ENCODE measurements at regions not wholly inside any gene's neighbourhood (a gene's known extent, or its start where the extent isn't known, plus 50 kb on each side); places are given as distances from the start of the nearest gene placed in this dataset.
"Not testable (repeated sequence)": the region's sequence is repeated elsewhere in the genome, so short reads cannot be mapped to it uniquely, and the experiment has no call there.

DNA sequence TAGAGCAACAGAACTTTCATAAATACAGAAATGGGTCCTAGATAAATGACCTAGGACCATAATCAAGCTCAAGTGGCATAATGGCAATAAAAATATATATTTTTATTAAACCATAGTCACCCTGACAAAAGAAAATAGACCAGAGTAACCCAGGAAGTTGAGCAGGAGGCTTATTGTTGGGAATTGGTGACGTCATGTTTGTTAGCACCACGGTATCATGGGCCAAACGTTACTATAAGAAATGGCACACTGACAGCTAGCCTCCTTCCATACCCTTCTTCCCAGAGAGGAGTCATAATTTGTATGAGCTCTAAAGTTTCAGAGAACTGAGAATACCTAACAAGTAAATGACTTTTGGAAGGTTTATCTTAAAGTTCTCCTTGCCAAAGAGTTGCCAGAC lies 1698.2 kb downstream of the REEP3 start:
- no peak for DNase-seq

DNA sequence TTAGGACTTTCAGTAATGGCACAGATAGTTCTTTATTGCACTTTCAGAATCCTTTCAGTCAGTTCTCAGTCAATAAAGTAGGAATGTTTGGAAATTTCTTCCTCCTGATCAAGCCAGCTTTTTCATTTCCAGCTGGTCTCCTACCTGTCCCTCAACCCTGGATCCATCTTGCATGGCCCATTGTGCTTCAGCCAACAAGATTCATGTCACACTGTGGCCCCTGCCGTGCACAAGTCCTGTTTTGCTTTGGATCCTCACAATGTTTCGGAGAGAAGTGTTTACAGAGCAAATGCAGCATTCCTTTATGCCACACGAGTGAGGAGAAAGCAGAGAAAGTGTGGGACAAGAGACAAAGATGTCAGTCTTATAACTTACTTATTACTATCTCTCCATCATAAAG lies 1694.7 kb upstream of the LRRTM3 start:
- no peak for DNase-seq

DNA sequence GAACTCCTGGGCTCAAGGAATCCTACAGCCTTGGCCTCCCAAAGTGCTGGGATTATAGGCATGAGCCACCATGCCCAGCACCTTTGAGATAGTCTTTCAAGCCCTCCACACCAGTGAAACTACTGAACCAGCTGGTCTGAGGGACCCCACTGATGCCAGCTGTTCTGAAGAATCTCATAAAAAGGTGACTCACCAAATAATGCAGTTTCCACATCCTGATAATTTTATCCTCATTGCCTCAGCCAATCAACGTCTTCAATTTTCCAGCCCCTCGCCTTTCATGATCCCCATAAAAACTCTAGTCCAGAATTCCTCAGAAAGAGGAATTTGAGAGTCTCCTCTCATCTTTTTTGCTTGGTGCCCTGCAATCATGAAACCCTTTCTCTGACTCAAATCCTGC lies 1691.6 kb upstream of the LRRTM3 start:
- no peak for DNase-seq

DNA sequence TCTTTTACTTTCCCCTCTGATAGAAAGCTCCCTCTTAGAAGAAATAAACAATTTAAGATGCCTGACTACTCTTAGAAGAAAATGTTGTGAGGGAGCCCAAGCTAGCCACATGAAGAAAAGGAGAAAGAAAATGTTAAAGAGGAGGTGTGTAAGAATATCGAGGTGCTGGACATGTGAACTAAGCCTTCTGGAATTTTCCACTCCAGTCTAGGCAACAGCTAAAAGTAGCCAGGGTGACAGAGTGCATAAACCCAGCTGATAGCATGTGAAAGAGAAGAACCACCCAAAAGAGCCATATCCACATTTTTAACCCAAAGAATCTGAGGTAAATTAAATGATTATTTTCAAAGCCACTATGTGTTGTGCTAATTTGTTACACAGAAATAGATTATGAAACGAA lies 1690.6 kb upstream of the LRRTM3 start:
- no peak for DNase-seq

DNA sequence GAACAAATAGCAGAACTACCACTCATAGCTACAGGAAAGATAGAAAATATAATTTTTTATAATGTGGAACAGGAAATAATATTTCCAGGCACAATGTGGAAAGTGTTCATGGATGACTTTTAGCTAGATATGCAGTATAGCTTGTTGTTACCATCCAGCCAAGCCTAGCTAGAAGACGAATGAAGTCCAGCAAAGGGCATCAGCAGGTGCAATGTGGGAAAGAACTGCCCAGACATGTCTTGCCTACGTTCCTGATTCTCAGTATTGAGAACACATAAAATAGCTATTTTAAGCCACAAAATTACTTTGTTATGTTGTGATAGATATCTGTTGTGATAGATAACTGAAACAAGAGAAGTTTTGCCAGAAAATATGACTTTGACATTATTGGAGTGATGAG lies 1690.0 kb upstream of the LRRTM3 start:
- DNase-seq = no peak

DNA sequence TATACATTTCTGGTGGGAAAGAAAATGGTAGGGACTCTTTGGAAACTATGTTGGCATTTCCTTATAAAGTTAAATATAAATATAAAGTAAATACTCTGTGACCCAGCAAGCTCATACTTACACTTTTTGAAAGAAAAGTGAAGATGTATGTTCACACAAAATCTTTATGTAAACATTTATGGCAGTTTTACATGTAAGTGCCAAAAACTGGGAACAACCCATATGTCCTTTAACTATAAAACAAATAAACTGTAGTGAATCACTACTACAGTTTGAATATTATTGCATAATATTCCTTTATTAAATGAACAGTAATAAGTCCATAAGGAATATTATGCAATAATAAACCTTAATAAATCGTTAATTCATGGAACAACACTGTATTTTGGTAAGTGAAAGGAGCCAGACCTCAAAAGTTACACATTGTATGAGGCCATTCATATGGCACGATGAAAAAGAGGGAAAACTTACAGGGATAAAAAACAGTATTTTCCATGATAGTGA lies 1660.3 kb upstream of the LRRTM3 start:
- DNase-seq = no peak

DNA sequence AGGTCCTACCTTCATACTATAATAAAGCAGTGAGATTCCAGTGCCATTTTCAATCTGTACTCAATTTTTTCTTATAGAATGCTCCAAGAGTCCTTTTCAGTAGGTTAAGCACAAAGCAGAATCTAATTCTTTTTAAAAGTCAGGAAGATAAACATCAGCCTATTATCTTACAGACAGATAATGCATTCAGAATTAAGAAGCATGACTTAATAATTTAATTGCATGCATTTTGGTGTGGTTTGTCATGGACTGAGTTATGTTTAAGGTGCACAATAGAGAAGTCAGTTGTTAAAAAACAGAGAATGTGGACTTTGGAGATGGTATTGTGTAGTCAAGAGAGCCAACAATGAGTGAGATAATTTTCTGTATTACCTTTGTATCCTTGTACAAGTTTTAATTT lies 1656.3 kb upstream of the LRRTM3 start:
- not testable (repeated sequence) for DNase-seq

DNA sequence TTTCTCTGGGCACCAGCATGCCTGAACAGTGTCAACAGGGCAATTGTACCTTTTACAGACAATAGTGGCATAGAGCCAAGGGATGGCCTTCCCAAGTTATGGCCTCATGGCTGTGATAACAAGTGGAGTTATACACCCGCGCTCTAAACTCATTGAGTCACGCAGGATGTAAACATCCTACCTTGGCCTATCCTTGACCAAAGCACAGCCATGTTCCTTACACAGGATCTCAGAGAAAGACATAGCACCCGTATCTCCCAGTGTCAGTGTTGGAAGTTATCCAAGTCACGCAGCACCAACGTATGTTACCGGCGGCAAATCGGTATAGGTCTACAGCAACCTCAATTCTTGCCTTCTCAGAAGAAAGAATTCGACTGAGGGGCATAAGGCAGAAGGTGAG lies 1654.9 kb upstream of the LRRTM3 start:
- DNase-seq = no peak

DNA sequence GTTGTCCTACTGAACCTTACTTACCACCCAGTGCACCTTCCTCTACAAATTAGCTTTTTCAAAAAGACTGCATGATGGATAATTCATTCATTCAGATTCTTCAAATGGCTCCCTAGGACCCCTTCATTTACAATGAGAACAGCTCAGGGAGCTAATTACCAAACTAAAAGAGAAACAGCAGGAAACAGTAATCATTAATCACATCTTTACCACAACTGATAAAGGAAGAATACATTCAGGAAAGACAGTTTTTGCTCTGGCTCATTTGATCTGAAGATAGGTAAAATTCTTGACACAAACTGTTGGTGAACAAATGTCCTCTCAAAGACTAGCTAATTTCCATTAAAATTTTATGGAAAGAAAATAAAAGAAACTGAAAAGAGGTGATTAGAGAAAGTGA lies 1652.7 kb upstream of the LRRTM3 start:
- DNase-seq = no peak

DNA sequence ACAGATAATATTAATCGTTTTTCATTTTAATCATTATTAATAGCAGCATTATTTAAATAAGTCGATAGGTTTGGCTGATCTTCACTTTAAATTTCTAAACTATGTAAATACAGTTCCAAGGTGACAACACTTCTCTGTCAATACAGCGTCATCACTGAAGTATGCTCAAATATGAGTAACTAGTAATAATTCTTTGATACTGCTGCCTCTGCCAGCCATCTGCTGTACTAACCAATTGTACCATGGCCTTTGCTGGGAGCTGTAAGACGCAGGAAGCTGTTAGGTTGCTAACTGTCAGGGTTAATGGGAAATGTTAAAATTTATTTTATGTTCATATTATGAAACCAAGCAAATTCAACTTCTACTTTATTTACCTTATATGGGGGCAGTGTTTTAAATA lies 1650.5 kb upstream of the LRRTM3 start:
- no peak for DNase-seq

DNA sequence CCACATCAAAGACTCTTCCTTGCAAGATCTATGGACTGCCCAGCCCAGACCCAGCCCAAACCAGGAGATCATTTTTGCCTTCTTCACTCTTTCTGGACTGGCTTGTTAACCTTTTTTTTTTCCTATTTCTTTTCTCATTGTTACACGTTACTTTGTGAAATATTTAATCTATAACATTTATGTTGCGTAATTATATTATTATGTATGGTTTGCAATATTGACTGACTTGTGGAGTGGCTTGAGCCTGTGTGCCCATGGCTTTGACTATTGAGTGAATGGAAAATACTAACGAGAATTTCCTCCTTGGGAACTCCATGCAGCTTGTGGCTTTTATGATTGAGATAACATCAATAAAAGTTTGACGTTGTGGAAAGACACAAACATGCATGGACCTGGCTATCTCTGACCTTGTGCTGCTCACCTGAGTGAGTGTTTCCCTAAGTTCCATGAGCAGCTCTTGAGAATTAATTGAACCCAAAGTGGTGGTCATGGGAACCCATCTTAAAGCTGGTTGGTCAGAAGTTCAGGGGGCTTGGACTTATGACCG lies 1641.3 kb upstream of the LRRTM3 start:
- no peak for DNase-seq

DNA sequence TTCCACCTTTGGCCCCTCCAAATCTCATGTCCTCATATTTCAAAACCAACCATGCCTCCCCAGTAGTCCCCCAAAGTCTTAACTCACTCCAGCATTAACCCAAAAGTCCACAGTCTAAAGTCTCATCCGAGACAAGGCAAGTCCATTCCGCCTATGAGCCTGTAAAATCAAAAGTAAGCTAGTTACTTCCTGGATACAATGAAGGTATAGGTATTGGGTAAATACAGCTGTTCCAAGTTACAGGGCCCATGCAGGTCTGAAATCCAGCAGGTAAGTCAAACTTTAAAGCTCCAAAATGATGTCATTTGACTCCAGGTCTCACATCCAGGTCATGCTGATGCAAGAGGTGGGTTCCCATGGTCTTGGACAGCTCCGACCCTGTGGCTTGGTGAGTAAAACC lies 1640.1 kb upstream of the LRRTM3 start:
- DNase-seq = not testable (repeated sequence)

DNA sequence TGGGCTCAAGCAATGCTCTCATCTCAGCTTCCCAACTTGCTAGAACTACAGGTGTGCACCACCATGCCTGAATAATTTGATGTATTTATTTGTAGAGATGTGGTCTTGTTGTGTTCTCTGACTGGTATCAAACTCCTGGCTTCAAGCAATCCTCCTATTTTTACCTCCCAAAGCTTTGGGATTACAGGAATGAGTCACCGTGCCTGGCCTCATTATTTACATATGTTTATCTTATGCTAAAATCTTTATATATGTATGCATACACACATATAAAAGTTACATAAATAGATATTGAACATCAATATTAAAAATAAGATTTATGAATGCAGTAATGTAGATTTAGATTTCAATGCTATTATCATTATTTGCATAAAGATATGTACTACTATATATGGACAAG lies 1634.5 kb upstream of the LRRTM3 start:
- no peak for DNase-seq

DNA sequence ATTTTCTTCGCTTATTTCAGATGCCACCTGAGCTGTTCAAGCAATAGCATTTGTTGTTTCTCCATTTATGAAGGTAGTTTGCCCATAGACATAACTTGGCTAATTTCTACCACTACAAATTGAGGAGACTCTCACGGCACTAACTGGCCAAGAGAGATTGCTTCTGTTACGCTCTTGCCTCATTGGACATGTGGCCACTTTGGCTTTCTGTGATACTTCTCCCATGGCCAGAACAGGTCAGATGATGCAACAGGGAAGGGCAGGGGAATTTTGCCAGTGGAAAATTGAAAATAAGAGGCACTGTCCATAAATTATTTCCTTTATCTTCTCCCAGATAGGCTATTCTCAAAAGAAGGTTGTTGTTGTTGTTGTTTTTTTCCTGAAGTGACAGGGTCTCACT lies 1633.3 kb upstream of the LRRTM3 start:
- no peak for DNase-seq

DNA sequence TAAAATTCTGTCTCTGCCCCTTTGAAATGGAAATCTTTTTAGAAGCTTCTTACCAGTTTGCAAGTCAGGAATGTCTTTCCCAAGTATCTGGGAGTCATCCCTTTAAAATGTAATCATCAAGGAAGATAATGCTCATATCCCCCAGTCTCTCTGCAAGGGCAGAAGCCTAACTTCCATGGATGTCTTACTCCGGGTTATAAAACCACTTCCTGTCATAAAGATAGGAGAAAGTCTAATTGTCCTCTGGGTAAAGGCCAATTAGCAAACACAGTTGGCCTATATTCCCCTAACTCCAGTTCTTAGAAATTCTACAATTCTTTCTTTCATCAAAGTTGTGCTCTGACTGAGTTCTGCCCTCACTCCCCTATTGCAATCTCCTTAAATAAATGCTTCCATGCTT lies 1631.5 kb upstream of the LRRTM3 start:
- no peak for DNase-seq

DNA sequence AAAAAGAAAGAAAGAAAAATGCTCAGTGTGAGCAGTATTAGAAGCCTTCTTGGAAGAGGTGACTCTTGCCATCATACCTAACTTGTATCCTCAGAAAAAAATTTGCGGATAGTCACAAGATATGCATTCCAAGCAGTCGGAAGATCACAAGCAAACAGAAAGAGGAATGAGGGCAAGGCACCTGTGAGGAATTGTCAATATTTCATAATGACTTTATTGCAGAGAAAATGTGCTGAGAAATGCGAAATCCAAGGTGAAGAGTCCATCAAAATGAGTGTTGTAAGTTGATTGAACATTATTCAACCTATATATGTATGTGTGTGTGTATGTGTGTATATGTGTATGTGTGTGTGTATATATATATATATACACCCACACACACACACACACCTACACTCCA lies 1624.7 kb upstream of the LRRTM3 start:
- no peak for DNase-seq

DNA sequence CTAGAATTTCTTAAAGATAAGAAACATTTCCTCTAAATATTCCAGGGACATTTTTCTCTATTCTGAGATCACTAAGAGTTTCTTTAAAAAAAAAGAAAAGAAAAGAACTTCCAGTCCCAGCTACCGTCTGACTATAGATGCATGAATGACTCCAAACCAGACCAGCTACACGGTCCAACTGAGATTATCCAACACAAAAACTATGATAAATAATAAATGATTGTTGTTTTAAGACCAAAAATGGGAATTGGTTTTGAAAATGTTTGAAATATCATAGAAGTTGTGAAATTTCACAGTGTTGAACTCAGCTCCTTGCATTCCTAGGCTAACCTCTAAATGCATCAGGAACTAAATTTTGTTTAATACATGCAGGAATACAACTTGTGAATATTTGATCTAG lies 1619.6 kb upstream of the LRRTM3 start:
- DNase-seq = no peak

DNA sequence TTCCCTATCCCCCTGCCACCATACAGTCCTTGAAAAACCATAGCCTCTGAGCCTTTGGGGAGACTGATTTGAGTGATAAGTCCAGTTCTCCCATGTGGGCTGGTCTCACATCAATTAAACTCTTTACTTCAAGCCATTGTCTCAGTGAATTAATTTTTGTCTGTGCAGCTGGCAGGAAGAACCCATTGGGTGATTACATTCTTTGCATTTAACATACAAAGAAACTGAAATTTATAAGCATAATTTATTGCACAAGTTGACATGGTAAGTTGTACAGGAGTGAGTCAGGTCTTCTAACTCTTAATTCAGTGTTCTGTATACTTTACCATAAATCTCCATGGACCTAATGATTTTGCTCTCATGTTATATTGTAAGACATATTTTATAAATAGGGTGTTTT lies 1613.0 kb upstream of the LRRTM3 start:
- DNase-seq = no peak

DNA sequence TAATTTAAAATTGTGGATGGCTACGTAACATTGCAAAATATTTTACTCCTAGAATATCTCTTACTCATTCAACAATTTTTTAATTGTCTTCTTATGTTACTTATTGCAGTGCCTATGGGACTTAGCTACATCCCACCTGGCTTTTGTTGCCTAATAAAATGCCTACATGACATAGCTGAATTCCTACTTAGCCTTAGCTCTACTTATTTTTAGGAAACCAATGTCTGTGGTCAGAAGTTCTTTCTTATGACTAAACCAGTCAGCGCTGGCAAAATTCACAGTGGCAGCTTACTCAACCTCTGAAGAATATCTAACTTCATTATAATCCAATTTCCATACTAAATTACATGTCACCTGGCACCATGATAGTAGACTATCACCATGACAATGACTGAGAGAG lies 1612.4 kb upstream of the LRRTM3 start:
- no peak for DNase-seq

DNA sequence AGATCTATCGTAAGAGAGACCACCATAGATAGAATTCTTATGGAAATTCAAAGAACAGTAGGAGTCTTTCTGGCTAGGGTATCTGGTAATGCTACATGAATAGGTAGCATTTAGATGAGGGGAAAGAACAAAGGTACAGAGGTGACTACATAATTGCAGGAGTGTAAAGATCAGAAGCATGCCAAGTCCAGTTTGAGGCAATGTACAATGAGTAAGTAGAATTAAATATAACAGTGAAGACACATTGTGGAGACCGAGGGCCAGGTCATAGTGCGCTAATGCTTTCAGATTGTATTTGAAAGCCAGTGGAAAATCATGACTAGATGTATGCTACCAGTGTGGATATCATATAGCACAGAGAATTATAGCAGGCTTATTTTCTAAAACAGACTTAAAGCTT lies 1611.6 kb upstream of the LRRTM3 start:
- DNase-seq = no peak

DNA sequence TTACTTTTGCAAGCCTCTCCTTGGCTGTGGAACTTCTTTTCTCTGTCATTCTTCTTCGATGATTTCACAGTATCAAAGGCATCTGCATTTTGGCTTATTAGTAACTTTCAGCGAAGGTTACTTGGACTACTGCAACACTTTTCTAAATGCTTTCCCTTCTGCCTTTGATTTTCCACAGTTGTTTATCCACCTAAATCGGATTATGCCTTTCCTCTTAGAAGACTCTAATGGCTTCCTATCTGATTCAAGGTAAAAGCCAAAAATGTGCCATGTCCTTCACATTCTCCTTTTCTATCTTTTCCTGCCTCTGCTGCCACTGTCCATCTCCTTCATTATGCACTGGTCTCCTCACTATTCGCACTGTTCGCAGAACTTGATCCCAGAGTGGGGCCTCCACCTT lies 1606.3 kb upstream of the LRRTM3 start:
- no peak for DNase-seq

DNA sequence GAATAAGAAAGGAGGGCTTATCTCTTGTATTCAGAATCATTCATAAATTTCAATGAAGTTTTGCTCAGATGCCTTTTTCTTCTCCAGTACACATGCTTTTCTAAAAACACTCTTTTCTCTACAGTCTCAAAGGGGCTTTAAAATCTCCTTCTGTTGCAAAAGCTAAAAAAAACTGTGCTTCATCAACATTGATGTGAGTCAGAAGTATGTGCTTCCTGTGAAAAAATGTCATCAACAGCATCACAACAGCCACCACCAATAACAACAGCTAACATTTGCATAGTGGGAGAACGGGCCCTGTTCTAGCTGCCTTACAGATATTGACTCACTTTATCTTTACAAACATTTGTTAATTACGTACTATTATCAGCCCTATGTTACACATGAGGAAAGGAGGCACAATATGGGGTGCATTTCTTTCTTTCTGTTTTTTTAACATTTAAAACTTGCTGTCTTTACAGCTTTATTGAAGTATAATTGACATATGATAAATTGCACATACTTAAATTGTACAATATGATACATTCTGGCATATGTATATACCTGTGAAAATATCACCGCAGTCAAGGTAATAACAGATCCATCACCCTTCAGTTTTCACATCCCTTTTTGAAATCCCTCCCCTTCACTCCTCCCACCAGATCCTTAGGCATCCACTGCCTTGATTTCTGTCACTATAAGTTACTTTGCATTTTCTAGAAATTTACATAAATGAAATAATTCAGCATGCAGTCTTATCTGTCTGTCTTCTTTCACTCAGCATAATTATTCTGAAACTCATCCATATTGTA lies 1605.4 kb upstream of the LRRTM3 start:
- DNase-seq = no peak

DNA sequence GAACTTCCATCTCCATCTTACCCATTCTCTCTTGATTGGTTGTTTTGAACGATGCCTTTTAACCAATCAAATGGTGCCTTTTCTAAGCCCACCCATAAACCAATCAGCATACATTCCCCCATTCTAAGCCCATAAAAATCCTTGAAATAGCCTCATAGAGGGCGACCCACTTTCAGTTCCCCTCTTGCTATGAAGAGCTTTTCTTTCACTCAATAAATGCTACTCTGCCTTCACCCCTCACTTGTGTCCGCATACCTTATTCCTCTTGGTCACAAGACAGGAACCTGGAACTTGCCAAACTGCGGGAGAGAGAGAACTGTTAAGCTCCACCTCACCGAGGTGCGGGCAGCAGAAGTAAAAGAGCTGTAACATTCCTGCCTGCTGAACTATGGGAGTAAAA lies 1602.0 kb upstream of the LRRTM3 start:
- no peak for DNase-seq

DNA sequence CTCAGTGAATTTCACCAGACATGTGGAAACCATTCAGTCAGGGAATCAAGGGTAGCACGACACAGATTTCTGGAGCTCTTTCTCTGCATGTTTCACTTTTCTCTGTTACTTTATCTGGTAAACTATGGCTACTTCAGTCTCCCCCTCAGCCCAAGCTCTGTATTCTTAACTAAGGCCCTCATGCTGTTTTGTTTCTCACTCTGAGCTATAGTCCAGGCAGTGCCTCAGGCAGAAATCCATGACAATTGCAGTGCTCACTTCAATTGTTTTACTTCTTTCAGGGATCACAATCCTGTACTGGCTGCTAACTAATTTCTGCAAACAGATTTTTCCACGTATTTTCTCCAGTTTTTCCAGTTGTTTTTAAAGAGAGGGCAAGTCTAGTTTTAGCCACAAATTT lies 1599.9 kb upstream of the LRRTM3 start:
- no peak for DNase-seq

DNA sequence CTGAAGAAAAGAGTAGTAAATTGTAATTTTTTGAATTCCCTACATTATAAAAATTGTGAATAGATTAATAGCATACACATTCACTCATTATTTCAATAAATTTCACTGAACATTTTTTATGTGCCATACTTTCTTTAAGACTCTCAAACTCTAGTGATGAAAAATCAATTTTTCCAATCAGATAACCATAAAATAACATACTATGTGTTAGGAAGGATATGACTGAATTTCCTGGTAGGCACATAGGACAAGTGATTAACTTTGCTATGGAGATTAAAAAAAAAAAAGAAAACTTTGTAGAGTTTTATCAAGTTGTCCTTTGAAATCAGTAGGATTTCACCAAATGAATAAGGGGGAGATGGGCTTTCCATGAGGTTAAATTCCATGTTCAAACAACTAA lies 1597.3 kb upstream of the LRRTM3 start:
- no peak for DNase-seq

Data from KG1 (cell line).